Mesothelial cell of epicardium (in vitro differentiated cells): ENCODE measurements at regions not wholly inside any gene's neighbourhood (a gene's known extent, or its start where the extent isn't known, plus 50 kb on each side); places are given as distances from the start of the nearest gene placed in this dataset.

Experiments
- DNase-seq, 2 experiments: peaks; one replicate each; pipeline ENCODE4 v3.0.0; 2021; ENCODE audit warnings: low spot score in 2 of 2; ENCODE audit not compliant: unreplicated experiment in 2 of 2
- H3K27ac Mint-ChIP-seq: 2 replicates; pipeline ENCODE4 v1.8.0; 2021; ENCODE audit warnings: mixed read lengths
- H3K27me3 Mint-ChIP-seq: 2 replicates; pipeline ENCODE4 v1.8.0; 2021; ENCODE audit warnings: low read depth, mixed read lengths
- H3K36me3 Mint-ChIP-seq: 2 replicates; pipeline ENCODE4 v1.8.0; 2021; ENCODE audit warnings: mixed read lengths
- H3K4me1 Mint-ChIP-seq: 2 replicates; pipeline ENCODE4 v1.8.0; 2021; ENCODE audit warnings: mixed read lengths
- H3K4me3 Mint-ChIP-seq: 2 replicates; pipeline ENCODE4 v1.8.0; 2021; ENCODE audit warnings: mild to moderate bottlenecking, moderate library complexity, mixed read lengths
- H3K9me3 Mint-ChIP-seq: 2 replicates; pipeline ENCODE4 v1.8.0; 2021; ENCODE audit warnings: mixed read lengths
- TF ChIP-seq, protein P1 (sequence below): fragments of 200-600 bp; sonication (generic); IDR thresholded peaks from one replicate; pipeline ENCODE4 v1.5.0; 2021; ENCODE audit warnings: antibody characterized with exemption; ENCODE audit not compliant: unreplicated experiment

DNA sequence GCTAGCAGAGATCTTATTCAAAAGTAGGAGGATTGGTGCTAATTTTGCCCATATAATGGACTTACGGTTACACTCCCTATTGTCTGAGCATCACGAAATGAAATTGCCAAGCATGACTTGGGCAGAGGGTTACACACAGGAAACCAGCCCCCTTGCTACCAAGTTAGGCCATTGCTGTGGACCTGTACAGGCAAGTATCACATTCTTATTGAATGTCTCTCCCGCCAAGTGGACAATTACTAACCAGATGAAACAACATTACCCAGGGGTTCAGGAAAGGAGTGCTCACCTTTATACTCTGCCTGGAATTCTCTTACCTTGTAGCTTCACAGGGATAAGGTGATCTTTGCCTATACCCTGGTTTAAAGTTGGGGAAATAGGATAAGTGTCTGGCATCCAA, 70.6 kb upstream of the TOX3 start:
- Mint-ChIP-seq H3K36me3 (no peaks in the 10 kb centered on the region), H3K27ac (no peak overlapping the region), H3K27me3 (peaks cover 29% of the 10 kb centered on the region), H3K9me3 (peaks cover 4% of the 10 kb centered on the region), H3K4me1 (no peaks in the 10 kb centered on the region), H3K4me3 (no peak overlapping the region)
- TF ChIP-seq, protein P1, sequence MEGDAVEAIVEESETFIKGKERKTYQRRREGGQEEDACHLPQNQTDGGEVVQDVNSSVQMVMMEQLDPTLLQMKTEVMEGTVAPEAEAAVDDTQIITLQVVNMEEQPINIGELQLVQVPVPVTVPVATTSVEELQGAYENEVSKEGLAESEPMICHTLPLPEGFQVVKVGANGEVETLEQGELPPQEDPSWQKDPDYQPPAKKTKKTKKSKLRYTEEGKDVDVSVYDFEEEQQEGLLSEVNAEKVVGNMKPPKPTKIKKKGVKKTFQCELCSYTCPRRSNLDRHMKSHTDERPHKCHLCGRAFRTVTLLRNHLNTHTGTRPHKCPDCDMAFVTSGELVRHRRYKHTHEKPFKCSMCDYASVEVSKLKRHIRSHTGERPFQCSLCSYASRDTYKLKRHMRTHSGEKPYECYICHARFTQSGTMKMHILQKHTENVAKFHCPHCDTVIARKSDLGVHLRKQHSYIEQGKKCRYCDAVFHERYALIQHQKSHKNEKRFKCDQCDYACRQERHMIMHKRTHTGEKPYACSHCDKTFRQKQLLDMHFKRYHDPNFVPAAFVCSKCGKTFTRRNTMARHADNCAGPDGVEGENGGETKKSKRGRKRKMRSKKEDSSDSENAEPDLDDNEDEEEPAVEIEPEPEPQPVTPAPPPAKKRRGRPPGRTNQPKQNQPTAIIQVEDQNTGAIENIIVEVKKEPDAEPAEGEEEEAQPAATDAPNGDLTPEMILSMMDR: no peak
- no peak for DNase-seq

DNA sequence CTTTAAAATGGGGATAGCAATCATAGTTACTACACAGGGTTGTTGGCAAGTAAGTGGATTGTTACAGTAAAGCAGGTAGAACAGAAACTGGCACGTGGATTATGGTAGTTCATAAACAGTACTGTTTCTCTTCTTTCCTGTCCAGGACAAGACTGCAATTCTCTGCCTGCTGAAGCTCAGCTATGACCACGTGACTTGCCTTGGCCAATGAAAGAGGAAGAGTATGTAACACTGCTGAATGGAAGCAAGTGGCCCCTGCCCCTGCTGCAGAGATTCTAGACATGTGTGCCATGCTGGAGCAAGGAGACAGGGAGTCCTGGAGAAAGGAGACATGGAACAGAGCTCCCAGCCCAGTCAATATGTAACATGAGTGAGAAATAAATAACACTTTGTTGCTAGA, 66.6 kb upstream of the TOX3 start:
- H3K27me3 Mint-ChIP-seq: peaks cover 17% of the 10 kb centered on the region
- H3K36me3 Mint-ChIP-seq: no peaks in the 10 kb centered on the region
- TF ChIP-seq, protein P1: no peak
- no peak overlapping the region for H3K27ac Mint-ChIP-seq
- H3K9me3 Mint-ChIP-seq: peaks cover 4% of the 10 kb centered on the region
- DNase-seq: no peak
- H3K4me3 Mint-ChIP-seq: no peak overlapping the region
- H3K4me1 Mint-ChIP-seq: no peaks in the 10 kb centered on the region

DNA sequence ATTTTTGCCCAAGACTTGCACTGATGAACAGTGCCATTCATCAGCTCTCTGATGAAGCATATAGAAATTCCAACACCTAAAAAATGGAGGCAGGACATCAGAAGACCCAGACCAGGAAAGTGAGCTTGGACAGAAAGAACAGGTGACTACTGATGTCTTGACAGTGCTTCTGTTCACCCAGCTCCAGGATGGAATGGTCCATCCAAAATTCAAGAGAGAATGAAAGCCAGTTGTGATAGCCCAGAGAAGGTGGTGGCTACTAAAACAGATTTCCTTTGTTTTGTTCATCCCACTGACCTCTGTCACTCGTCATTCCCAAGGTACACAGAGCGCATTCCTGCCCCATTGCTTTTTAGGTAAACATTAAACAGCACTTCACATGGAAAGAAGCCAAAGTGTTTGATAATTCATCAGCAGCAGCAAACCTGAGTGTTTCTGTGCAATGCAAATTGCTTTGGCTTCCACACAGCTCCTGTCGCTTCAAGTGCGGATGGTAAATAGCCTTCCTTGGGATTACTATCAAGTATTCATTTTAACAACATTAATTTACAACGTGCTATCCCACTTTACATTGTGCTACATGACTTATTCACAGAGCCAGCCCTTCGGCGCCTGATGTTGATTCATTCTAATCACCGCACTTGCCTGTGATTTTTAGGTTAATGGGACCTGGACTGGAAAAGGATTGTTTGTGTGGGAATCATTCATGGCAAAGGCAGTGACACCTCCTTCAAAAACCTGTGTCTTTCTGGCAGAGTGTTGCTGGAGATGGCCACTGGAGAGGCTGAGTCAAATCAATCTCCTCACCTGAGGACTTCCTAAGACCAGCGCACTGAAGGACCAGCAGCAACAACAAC, 65.1 kb upstream of the TOX3 start:
- Mint-ChIP-seq H3K36me3 (no peaks in the 10 kb centered on the region), H3K27ac (no peak overlapping the region), H3K9me3 (peaks cover 4% of the 10 kb centered on the region), H3K4me1 (no peaks in the 10 kb centered on the region), H3K27me3 (peaks cover 21% of the 10 kb centered on the region), H3K4me3 (no peak overlapping the region)
- TF ChIP-seq, protein P1: no peak
- DNase-seq: no peak

DNA sequence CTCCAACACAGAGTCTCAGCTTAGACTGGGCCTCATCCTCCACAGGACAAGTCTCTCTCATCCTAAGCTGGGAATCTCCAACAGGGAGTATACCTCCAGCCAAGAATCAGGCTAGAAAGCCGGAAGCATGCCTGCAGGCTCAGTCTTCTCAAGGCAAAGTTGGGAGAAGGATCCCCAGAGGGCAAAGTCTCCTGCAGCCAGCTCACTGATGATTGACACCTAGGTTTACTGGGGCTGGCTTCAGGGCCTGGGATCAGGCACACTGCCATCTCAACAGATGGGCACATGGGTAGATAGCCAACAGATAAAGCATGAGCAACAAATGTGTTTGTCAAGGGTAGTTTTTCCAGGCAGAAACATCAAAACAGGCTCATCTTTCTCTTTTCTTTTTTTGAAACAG, 56.1 kb upstream of the TOX3 start:
- no peaks in the 10 kb centered on the region for H3K9me3 Mint-ChIP-seq
- DNase-seq: no peak
- no peaks in the 10 kb centered on the region for H3K36me3 Mint-ChIP-seq
- TF ChIP-seq, protein P1: no peak
- no peak overlapping the region for H3K27ac Mint-ChIP-seq
- peaks cover 52% of the 10 kb centered on the region for H3K27me3 Mint-ChIP-seq
- H3K4me1 Mint-ChIP-seq: no peaks in the 10 kb centered on the region
- no peak overlapping the region for H3K4me3 Mint-ChIP-seq

- H3K27me3 Mint-ChIP-seq: peaks cover 29% of the 10 kb centered on the region
- no peak for DNase-seq
- no peaks in the 10 kb centered on the region for H3K9me3 Mint-ChIP-seq
- H3K4me3 Mint-ChIP-seq: no peak overlapping the region
- H3K27ac Mint-ChIP-seq: no peak overlapping the region
- no peaks in the 10 kb centered on the region for H3K4me1 Mint-ChIP-seq
- no peaks in the 10 kb centered on the region for H3K36me3 Mint-ChIP-seq
- TF ChIP-seq, protein P1: no peak
These were observed 51.0 kb upstream of the TOX3 start for GRCh38 chr16:52597772-52598483.
